ELF-1 (cell line): ENCODE measurements at regions not wholly inside any gene's neighbourhood (a gene's known extent, or its start where the extent isn't known, plus 50 kb on each side); places are given as distances from the start of the nearest gene placed in this dataset.
A peak's percentile ranks its signal among the peaks of the same experiment; 100 is the strongest.

Experiments
- DNase-seq: peaks from one replicate; pipeline ENCODE4 v3.0.0-alpha.2; 2016; ENCODE audit warnings: low read depth, low spot score

DNA sequence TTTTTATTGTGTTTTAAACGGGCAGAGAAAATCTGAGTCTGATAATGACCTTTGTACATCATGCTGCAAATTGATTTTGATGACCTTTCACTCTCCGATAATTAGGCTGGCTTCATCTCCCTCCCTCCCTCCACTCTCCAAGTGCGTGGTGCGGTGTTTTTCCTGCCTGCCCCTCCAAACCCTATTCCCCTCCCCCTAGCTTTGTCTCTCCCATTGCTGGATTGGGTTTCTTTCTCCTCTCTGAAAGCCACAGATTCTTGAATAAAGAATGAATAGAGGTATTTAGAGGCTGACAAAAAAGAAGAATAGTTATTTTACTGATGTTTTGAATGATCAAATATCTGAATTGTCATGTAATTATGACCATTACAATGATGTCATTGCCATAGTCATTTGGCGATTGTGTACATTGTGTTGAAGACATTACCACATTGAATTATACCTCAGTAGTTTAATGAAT lies 571.1 kb upstream of the ZNF608 start:
- DNase-seq: no peak

DNA sequence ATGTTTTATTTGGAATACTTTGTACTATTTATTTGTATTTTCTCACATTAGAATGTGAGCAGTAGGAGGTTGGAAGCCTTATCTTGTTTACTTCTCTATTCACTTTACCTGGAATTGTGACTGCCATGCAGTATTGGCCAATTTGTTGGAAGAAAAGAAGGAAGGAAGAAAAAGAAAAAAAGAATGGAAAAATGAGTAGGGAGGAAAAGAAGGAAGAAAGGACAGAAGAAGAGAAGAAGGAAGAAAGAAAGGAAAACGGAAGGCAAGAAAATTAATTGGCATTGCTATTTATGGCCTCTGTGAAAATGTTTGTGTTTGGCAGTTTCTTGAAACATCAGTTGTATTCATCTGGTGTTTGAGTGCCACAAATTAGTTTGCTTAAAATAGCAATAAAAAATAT lies 575.2 kb upstream of the ZNF608 start:
- DNase-seq: no peak

- DNase-seq: no peak
These were observed 577.2 kb upstream of the ZNF608 start for GRCh38 chr5:125323613-125324012.

- DNase-seq: no peak
These were observed 579.2 kb upstream of the ZNF608 start for GRCh38 chr5:125325488-125326149.

DNA sequence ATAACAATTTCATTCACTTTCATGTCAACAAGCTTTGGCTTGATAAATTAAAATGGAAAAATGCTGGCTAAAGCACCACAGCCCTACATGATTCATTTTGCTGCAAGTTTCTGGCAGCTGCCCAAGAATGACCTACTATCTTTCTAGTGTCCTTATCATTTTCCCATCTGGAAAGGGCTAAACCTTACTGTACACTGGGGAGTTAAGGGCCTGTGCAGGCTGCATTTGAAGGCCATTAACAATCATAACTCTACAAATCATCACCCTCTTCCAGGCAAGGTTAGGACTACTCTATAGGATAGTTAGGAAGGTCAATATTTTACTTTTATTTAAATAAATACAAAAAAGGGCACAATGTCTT lies 579.7 kb upstream of the ZNF608 start:
- no peak for DNase-seq

DNA sequence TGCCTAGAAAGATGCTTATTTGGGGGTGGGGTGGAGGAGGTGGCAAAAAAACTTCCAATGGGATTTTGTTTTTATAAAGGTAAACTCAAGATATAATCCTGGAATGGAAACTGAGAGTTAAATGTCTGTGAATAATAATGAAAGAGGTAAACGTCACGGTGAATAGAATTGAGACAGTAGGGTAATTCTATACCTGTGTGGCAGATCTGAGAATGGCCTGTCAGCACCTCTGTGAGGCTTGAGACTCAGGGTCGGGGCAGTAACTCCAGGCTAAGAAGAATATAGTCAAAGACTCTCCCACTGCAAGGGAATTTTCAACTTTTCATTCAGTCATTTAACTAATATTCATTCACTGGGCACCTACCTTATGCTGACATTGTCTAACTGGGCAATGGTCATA lies 581.2 kb upstream of the ZNF608 start:
- no peak for DNase-seq

GRCh38 chr5:125331987-125332598 lies 585.7 kb upstream of the ZNF608 start:
- no peak for DNase-seq

- DNase-seq: no peak
These were observed 587.0 kb upstream of the ZNF608 start for GRCh38 chr5:125333416-125333815.

DNA sequence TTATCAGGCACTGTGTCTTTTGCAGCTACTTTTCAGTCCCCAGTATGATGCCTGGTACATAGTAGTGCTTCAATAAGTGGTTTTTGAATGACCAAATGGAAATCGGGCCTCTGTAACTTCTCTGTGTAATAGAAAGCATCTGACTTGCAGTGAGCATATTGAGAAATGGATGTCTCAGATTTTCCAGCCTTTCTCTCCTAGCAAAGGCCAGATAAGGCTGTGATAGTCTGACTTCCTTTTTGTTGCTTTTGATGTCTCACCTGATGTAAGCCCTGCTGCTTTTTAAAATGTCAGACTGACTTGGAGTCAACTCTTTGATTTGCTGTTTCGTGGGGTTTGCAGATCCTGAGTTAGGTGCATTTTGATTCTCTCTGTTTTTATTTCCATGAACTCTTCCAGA lies 590.0 kb upstream of the ZNF608 start:
- no peak for DNase-seq

- DNase-seq: no peak
These were observed 590.9 kb upstream of the ZNF608 start for GRCh38 chr5:125337294-125337693.

DNA sequence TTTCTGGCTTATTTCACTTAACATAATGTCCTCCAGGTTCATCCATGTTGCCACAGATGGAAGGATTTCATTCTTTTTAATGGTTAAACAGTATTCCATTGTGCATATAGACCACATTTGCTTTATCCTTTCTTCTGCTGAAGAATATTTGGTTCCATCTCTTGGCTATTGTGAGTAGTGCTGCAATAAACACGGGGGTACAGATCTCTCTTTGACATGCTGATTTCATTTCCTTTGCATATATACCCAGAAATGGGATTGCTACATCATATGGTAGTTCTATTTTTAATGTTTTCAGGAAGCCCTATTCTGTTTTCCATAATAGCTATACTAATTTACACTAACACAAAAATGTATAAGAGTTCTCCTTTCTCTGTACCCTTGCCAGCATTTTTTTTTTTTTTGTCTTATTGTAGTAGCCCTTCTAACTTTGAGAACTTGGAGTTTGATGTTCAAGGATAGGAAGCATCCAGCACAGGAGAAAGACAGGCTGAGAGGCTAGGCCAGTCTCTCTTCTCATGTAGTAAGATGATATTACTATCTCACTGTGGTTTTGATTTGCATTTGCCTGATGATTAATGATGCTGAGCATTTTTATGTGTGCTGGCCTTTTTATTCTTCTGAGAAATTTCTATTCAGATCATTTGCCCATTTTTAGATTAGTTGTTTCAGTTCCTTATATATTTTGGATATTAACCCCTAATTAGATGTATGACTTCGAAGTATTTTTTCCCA lies 592.2 kb upstream of the ZNF608 start:
- no peak for DNase-seq

- no peak for DNase-seq
These were observed 595.0 kb upstream of the ZNF608 start for GRCh38 chr5:125341436-125341835.

GRCh38 chr5:125343015-125343414 lies 596.6 kb upstream of the ZNF608 start:
- no peak for DNase-seq

DNA sequence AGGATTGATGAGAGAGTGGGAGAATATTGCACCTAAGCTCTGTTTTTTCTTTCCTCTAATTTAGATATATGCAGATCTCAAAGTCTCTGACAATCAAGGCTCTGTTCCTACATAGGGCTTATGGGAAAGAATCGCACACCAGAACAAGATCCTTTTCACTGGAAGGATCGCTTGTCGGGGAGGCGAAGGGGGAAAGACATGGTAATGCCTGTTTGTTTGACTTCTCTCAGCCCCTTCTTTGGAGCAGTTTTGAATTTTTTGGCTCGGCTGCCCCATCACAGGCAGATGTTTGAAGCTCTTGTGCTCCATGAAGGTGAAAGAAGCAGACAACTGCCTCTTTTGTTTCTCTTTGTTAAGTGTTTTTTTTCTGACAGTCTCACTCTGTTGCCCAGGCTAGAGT lies 599.9 kb upstream of the ZNF608 start:
- DNase-seq: no peak

DNA sequence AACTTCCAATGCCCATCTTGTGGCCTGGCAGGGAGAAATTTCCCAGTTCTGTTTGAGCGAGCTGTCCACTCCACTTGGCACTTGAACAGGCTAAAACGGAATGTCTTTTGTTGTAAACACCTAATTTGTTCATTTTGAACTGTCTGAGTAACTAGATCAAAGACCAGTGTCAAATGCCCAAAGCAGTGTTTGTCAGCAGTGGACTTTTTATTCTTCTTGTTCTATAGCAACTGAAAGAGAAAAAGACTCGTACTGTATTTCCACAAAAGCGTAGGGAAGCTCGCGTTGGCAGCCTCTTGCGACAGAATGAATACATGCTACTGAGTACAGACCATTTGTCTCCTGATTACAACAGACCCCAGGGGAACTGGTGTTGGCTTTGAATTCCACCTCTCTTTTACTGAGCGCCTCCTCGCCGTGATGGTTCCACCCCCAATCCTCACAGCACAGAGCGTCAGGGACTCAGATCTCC lies 601.8 kb upstream of the ZNF608 start:
- peak; percentile 65 for DNase-seq

- DNase-seq: peak; percentile 31
These were observed 602.7 kb upstream of the ZNF608 start for GRCh38 chr5:125348936-125349831.

GRCh38 chr5:125357660-125358059 lies 611.2 kb upstream of the ZNF608 start:
- DNase-seq: peak; percentile 87

DNA sequence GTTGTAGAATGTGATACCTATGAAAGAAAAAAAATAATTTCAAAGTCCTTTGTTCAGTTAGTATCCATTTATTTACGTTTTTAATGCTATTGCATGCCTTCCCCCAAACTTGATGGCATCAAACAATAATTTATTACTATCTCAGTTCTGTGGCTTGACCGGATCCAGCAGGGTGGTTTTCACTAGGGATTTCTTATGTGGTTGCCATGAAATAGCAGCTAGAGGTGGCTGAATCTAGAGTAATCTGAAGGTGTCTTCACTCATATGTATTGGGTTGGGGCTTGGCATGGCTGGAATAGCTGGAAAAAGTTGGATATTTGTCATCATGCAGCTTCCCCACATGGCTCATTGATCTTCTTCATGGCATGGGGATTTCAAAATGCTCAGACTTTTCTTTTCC lies 619.3 kb upstream of the ZNF608 start:
- DNase-seq: no peak

- DNase-seq: no peak
These were observed 621.3 kb upstream of the ZNF608 start for GRCh38 chr5:125367702-125368101.

DNA sequence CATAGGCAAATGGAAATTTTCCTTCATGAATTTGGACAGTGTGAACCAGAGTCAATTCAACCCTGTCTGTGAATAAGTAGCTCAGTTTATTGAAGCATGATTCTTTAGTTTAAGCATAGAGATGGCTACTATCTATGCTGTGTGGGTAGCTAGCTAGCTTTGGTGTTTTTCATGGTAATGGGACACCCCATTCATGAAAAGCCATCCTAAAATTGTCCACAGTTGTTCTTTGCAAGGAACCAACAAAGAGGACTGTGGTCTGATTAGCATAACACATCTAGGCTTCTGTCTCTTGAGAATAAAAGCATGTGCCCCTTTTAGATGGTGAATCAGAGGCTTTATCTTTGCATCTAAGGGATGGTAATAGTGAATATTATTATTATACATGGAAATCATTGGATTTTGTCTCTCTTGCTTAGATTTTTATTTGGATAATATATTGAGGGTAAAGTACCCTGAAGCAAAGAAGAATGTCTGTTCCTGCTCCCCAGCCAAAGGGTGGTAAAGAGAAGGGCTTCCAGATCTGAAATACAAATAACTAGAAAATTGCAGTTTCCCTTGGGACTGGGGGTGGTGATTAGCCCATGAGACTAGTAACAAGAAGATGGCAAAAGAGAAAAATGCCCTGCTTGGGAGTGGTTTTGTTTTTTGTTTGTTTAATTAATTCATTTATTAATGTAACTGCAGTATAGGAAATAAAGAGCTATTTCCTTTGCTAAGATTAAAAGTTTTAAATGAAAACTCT lies 624.2 kb upstream of the ZNF608 start:
- no peak for DNase-seq
